IMR-90 (cell line): ENCODE measurements at regions not wholly inside any gene's neighbourhood (a gene's known extent, or its start where the extent isn't known, plus 50 kb on each side); places are given as distances from the start of the nearest gene placed in this dataset.

Experiments
- ATAC-seq: fragments of 200-7000 bp; cut with Tn5 transposase; 2 replicates; pipeline ENCODE4 v1.9.1; 2020; ENCODE audit warnings: low read depth, mild to moderate bottlenecking, moderate library complexity
- BruUV-seq: library from RNA; stranded (reverse); fragments of 400-500 nt; replicated peaks from 2 replicates; lab custom pipeline; 2021; lab: Mats Ljungman, UMichigan
- CTCF ChIA-PET: fragments of 300-600 bp; formaldehyde crosslinking; extraction: SDS; loops from one replicate; lab custom pipeline; 2021; ENCODE audit warnings: antibody characterized with exemption; lab: Yijun Ruan, JAX
- POLR2A ChIA-PET: fragments of 300-600 bp; sonication (Branson Sonifier 250); formaldehyde crosslinking; loops from one replicate; lab custom pipeline; 2022; ENCODE audit warnings: antibody characterized with exemption; ENCODE audit not compliant: unreplicated experiment; lab: Charles Lee
- DNase-seq: peaks from one replicate; pipeline ENCODE4 v3.0.0; 2013
- H2AFZ ChIP-seq: replicated peaks from 2 replicates; pipeline ENCODE3; 2013; ENCODE audit warnings: low read length, mild to moderate bottlenecking; ENCODE audit not compliant: poor library complexity
- H2AK5ac ChIP-seq: 2 replicates; pipeline ENCODE4 v1.6.1; 2013; ENCODE audit warnings: low read depth, low read length, inconsistent platforms
- H2AK9ac ChIP-seq: replicated peaks from 2 replicates; pipeline ENCODE3; 2013; ENCODE audit warnings: mild to moderate bottlenecking, low read depth, low read length, moderate library complexity; ENCODE audit not compliant: poor library complexity
- H2BK120ac ChIP-seq: 2 replicates; pipeline ENCODE4 v1.6.1; 2013; ENCODE audit warnings: low read depth, low read length, inconsistent platforms
- H2BK15ac ChIP-seq: 3 replicates; pipeline ENCODE4 v1.6.1; 2013; ENCODE audit warnings: low read depth, low read length, inconsistent platforms
- H2BK20ac ChIP-seq: 2 replicates; pipeline ENCODE4 v1.6.1; 2013; ENCODE audit warnings: low read depth, mild to moderate bottlenecking, inconsistent platforms, low read length, moderate library complexity
- H2BK5ac ChIP-seq: 2 replicates; pipeline ENCODE4 v1.6.1; 2013; ENCODE audit warnings: mild to moderate bottlenecking, low read depth, low read length, inconsistent platforms; ENCODE audit not compliant: poor library complexity, severe bottlenecking
- H3K14ac ChIP-seq: replicated peaks from 2 replicates; pipeline ENCODE4 v1.6.1; 2013; ENCODE audit warnings: low read depth, low read length, inconsistent platforms
- H3K18ac ChIP-seq: 2 replicates; pipeline ENCODE4 v1.6.1; 2013; ENCODE audit warnings: low read depth, low read length, control low read depth
- H3K23ac ChIP-seq: 2 replicates; pipeline ENCODE4 v1.6.1; 2013; ENCODE audit warnings: low read depth, low read length, inconsistent platforms
- H3K27ac ChIP-seq: 2 replicates; pipeline ENCODE4 v1.5.1; 2013; ENCODE audit warnings: mild to moderate bottlenecking, control low read depth, low read length; ENCODE audit not compliant: insufficient read depth
- H3K27me3 ChIP-seq: 2 replicates; pipeline ENCODE4 v1.6.1; 2013; ENCODE audit warnings: low read length; ENCODE audit not compliant: control insufficient read depth, insufficient read depth
- H3K36me3 ChIP-seq: 2 replicates; pipeline ENCODE4 v1.6.1; 2013; ENCODE audit warnings: low read length, mixed read lengths; ENCODE audit not compliant: control insufficient read depth, insufficient read depth
- H3K4ac ChIP-seq: 2 replicates; pipeline ENCODE4 v1.6.1; 2013; ENCODE audit warnings: low read depth, low read length, inconsistent platforms
- H3K4me1 ChIP-seq: 2 replicates; pipeline ENCODE4 v1.6.1; 2013; ENCODE audit warnings: low read length, mixed read lengths; ENCODE audit not compliant: control insufficient read depth, insufficient read depth
- H3K4me2 ChIP-seq: 2 replicates; pipeline ENCODE4 v1.6.1; 2013; ENCODE audit warnings: low read depth, mild to moderate bottlenecking, control low read depth, low read length, moderate library complexity
- H3K4me3 ChIP-seq: 2 replicates; pipeline ENCODE4 v1.5.1; 2013; ENCODE audit warnings: low read depth, mild to moderate bottlenecking, control low read depth, low read length, moderate library complexity; ENCODE audit not compliant: insufficient read depth
- H3K56ac ChIP-seq: 2 replicates; pipeline ENCODE4 v1.6.1; 2013; ENCODE audit warnings: low read length, inconsistent platforms; ENCODE audit not compliant: insufficient read depth; ENCODE audit errors: extremely low read depth
- H3K79me1 ChIP-seq, 2 experiments: 2 replicates each; pipeline ENCODE4 v1.6.1; 2013; ENCODE audit warnings: low read length in 2 of 2, inconsistent platforms in 1 of 2, low read depth in 1 of 2
- H3K9ac ChIP-seq: 2 replicates; pipeline ENCODE4 v1.6.1; 2013; ENCODE audit warnings: low read depth, low read length, control low read depth
- H3K9me1 ChIP-seq: 2 replicates; pipeline ENCODE4 v1.6.1; 2013; ENCODE audit warnings: low read length, inconsistent platforms; ENCODE audit not compliant: insufficient read depth
- H3K9me3 ChIP-seq: 2 replicates; pipeline ENCODE4 v1.6.1; 2013; ENCODE audit warnings: low read length; ENCODE audit not compliant: control insufficient read depth, insufficient read depth
- H4K20me1 ChIP-seq: 2 replicates; pipeline ENCODE4 v1.6.1; 2013; ENCODE audit warnings: low read length, inconsistent platforms; ENCODE audit not compliant: insufficient read depth
- H4K5ac ChIP-seq: 2 replicates; pipeline ENCODE4 v1.6.1; 2013; ENCODE audit warnings: mild to moderate bottlenecking, low read depth, low read length, control low read depth
- H4K8ac ChIP-seq, 2 experiments: 2 replicates each; pipeline ENCODE4 v1.6.1; 2013; ENCODE audit warnings: low read depth in 2 of 2, low read length in 2 of 2, control low read depth in 1 of 2, inconsistent platforms in 1 of 2
- H4K91ac ChIP-seq: 2 replicates; pipeline ENCODE4 v1.6.1; 2013; ENCODE audit warnings: low read depth, low read length, inconsistent platforms; ENCODE audit not compliant: insufficient read depth
- CHD1 ChIP-seq: IDR thresholded peaks from 2 replicates; pipeline ENCODE4 v1.6.1; 2012; ENCODE audit warnings: low read depth, low read length, improper control_type of control experiment
- MAZ ChIP-seq: IDR thresholded peaks from 2 replicates; pipeline ENCODE4 v1.6.1; 2012; ENCODE audit warnings: low read depth, mild to moderate bottlenecking, low read length, improper control_type of control experiment, moderate library complexity, borderline replicate concordance
- NFE2L2 ChIP-seq: fragments of 150-350 bp; IDR thresholded peaks from 2 replicates; pipeline ENCODE4 v1.6.1; 2016; ENCODE audit warnings: low read depth, mild to moderate bottlenecking, low read length
- POLR2A ChIP-seq: IDR thresholded peaks from 2 replicates; pipeline ENCODE4 v1.6.1; 2012; ENCODE audit warnings: mild to moderate bottlenecking, low read depth, low read length
- RCOR1 ChIP-seq: IDR thresholded peaks from 2 replicates; pipeline ENCODE4 v1.6.1; 2012; ENCODE audit warnings: mild to moderate bottlenecking, low read length, improper control_type of control experiment; ENCODE audit not compliant: insufficient replicate concordance
- RFX5 ChIP-seq: IDR thresholded peaks from 2 replicates; pipeline ENCODE4 v1.8.0; 2012; ENCODE audit warnings: low read depth, mild to moderate bottlenecking, low read length, moderate library complexity
- WGBS, 2 experiments: methylation state at CpG; one replicate each; pipeline versions ENCODE4 v1.1.5 to v1.1.7; 2013; ENCODE audit warnings: missing lambda C conversion rate in 2 of 2; ENCODE audit not compliant: insufficient read length in 1 of 2; ENCODE audit errors: extremely low coverage in 2 of 2; 5-methylcytosine and 5-hydroxymethylcytosine counted together
- dilution Hi-C: fragments of 300-500 bp; cut with HindIII; formaldehyde crosslinking; loops from one replicate; pipeline ENCODE4 v1.14.3; 2018; ENCODE audit warnings: low sequenced_read_pairs; ENCODE audit not compliant: unreplicated experiment
- in situ Hi-C: fragments of 300-500 bp; cut with MboI; formaldehyde crosslinking; loops from 3 replicates; pipeline ENCODE4 v1.14.3; 2019; ENCODE audit warnings: low sequenced_read_pairs, inconsistent platforms, mixed read lengths
- intact Hi-C: fragments of 100-400 bp; cut with micrococcal nuclease; formaldehyde crosslinking; loops from 2 replicates; pipeline ENCODE4 v1.10.0; 2022

- H2AFZ ChIP-seq: no peak overlapping the region
- H3K56ac ChIP-seq: no peak overlapping the region
- no peak overlapping the region for H3K4ac ChIP-seq
- H2BK15ac ChIP-seq: no peak overlapping the region
- 71% methylated on average over 1 of the region's 3 CpGs; no CpG with 5 or more reads in 1 of the 2 experiments for WGBS, 2 experiments
- TF ChIP-seq POLR2A: no peak
- no peak for TF ChIP-seq RFX5
- no peak for TF ChIP-seq RCOR1
- no peak for TF ChIP-seq MAZ
- no peak for TF ChIP-seq NFE2L2
- TF ChIP-seq CHD1: no peak
- no peak overlapping the region for H2BK120ac ChIP-seq
- H4K8ac ChIP-seq: no peak overlapping the region
- no peaks in the 10 kb centered on the region for H3K36me3 ChIP-seq
- H3K9me3 ChIP-seq: peaks cover 4% of the 10 kb centered on the region; the same call in 1 of the 2 replicates
- ATAC-seq (no peak), DNase-seq (no peak)
- no peaks in the 10 kb centered on the region for H3K27me3 ChIP-seq
- no peak overlapping the region for H4K91ac ChIP-seq
- no peak overlapping the region for H2BK20ac ChIP-seq
- H2AK9ac ChIP-seq: no peak overlapping the region
- ChIA-PET CTCF (interaction anchor here (0.7 kb wide), 1 partner anchor 1423 kb away, joined by 3 read pairs; no protein-coding TSS in a partner anchor), POLR2A (no interaction called here)
- no peak overlapping the region for H2BK5ac ChIP-seq
- H2AK5ac ChIP-seq: no peak overlapping the region
- H3K9ac ChIP-seq: no peak overlapping the region
- no peak overlapping the region for H3K4me3 ChIP-seq
- intact Hi-C loops (no loop called here), in situ Hi-C loops (no loop called here), dilution Hi-C loops (no loop called here)
- no TSS peak for BruUV-seq
- no peak overlapping the region for H3K14ac ChIP-seq
- no peaks in the 10 kb centered on the region for H4K20me1 ChIP-seq
- no peaks in the 10 kb centered on the region for H3K79me1 ChIP-seq
- no peaks in the 10 kb centered on the region for H3K4me1 ChIP-seq
- H3K18ac ChIP-seq: no peak overlapping the region
- H3K9me1 ChIP-seq: no peaks in the 10 kb centered on the region
- no peak overlapping the region for H3K4me2 ChIP-seq
- H3K23ac ChIP-seq: no peak overlapping the region
- H3K27ac ChIP-seq: no peak overlapping the region
- no peak overlapping the region for H4K5ac ChIP-seq
Measured at GRCh38 chr5:161036296-161036695, 184.3 kb upstream of the ATP10B start.
